ENCODE measurements at regions not wholly inside any gene's neighbourhood (a gene's known extent, or its start where the extent isn't known, plus 50 kb on each side); places are given as distances from the start of the nearest gene placed in this dataset.

GRCh38 chr3:5494905-5495519 lies 307.5 kb downstream of the EDEM1 start:
- no peak overlapping the region for H3K27ac ChIP-seq
- TF ChIP-seq ZFX (IDR thresholded peaks at IDR 0.05) (no peak), CTCF (conservative IDR thresholded peaks at IDR 0.05) (no peak)

- no peak for TF ChIP-seq ZFX (IDR thresholded peaks at IDR 0.05)
- no peak for TF ChIP-seq CTCF (conservative IDR thresholded peaks at IDR 0.05)
- no peak overlapping the region for H3K27ac ChIP-seq
Measured at GRCh38 chr3:5497497-5497896, 310.0 kb downstream of the EDEM1 start.

- TF ChIP-seq CTCF (conservative IDR thresholded peaks at IDR 0.05) (no peak), ZFX (IDR thresholded peaks at IDR 0.05) (no peak)
- no peak overlapping the region for H3K27ac ChIP-seq
Measured at GRCh38 chr3:5498981-5499380, 311.5 kb downstream of the EDEM1 start.

GRCh38 chr3:5499404-5499803 lies 311.9 kb downstream of the EDEM1 start:
- no peak overlapping the region for H3K27ac ChIP-seq
- TF ChIP-seq CTCF (conservative IDR thresholded peaks at IDR 0.05) (no peak), ZFX (IDR thresholded peaks at IDR 0.05) (no peak)

- H3K27ac ChIP-seq = no peak overlapping the region
- TF ChIP-seq CTCF (conservative IDR thresholded peaks at IDR 0.05) = no peak
- no peak for TF ChIP-seq ZFX (IDR thresholded peaks at IDR 0.05)
Measured at GRCh38 chr3:5503136-5503535, 315.6 kb downstream of the EDEM1 start.

- TF ChIP-seq ZFX (IDR thresholded peaks at IDR 0.05) = no peak
- no peak for TF ChIP-seq CTCF (conservative IDR thresholded peaks at IDR 0.05)
- H3K27ac ChIP-seq = no peak overlapping the region
Measured at GRCh38 chr3:5504135-5504534, 316.6 kb downstream of the EDEM1 start.

- TF ChIP-seq ZFX (IDR thresholded peaks at IDR 0.05) (no peak), CTCF (conservative IDR thresholded peaks at IDR 0.05) (no peak)
- no peak overlapping the region for H3K27ac ChIP-seq
Measured at GRCh38 chr3:5505163-5505562, 317.7 kb downstream of the EDEM1 start.
